GM12878 (cell line): ENCODE measurements at regions not wholly inside any gene's neighbourhood (a gene's known extent, or its start where the extent isn't known, plus 50 kb on each side); places are given as distances from the start of the nearest gene placed in this dataset.

Experiments
- ATAC-seq: fragments of 200-7000 bp; cut with Tn5 transposase; 3 replicates; pipeline ENCODE4 v1.9.1; 2020; ENCODE audit warnings: mild to moderate bottlenecking, moderate library complexity
- BruUV-seq: library from RNA; stranded (reverse); fragments of 400-500 nt; replicated peaks from 2 replicates; lab custom pipeline; 2021; lab: Mats Ljungman, UMichigan
- CTCF ChIA-PET: fragments of 300-600 bp; sonication (Branson Sonifier 250); formaldehyde crosslinking; extraction: SDS; loops from one replicate; lab custom pipeline; 2021; ENCODE audit warnings: inconsistent platforms; lab: Yijun Ruan, JAX
- POLR2A ChIA-PET: fragments of 350-600 bp; formaldehyde crosslinking; extraction: SDS; loops from one replicate; lab custom pipeline; 2021; ENCODE audit warnings: inconsistent platforms; lab: Charles Lee
- RAD21 ChIA-PET: fragments of 300-600 bp; sonication (Branson Sonifier 250); formaldehyde crosslinking; loops from one replicate; lab custom pipeline; 2023; ENCODE audit warnings: antibody characterized with exemption; ENCODE audit not compliant: unreplicated experiment; lab: Charles Lee
- SMC1A ChIA-PET: fragments of 300-600 bp; sonication (Branson Sonifier 250); formaldehyde crosslinking; loops from one replicate; lab custom pipeline; 2023; ENCODE audit not compliant: unreplicated experiment, uncharacterized antibody; lab: Charles Lee
- DNase-seq: peaks from one replicate; pipeline ENCODE4 v3.0.0-alpha.2; 2011; ENCODE audit warnings: low read depth, low spot score
- FAIRE-seq: peaks from 3 replicates; lab custom pipeline; 2011; peaks lifted over from hg19 to GRCh38; lab: Jason Lieb, UNC
- H2AFZ ChIP-seq: 2 replicates; pipeline ENCODE4 v1.6.0; 2011; ENCODE audit warnings: low read depth, low read length, control low read depth; ENCODE audit not compliant: control insufficient read depth
- H3K27ac ChIP-seq: 2 replicates; pipeline ENCODE4 v1.5.1; 2011; ENCODE audit warnings: control low read depth; ENCODE audit not compliant: control insufficient read depth, insufficient read depth
- H3K27me3 ChIP-seq, 2 experiments: replicated peaks in 1 of 2; 2 replicates each; pipeline versions ENCODE4 v1.6.0 to v1.6.1; 2011; ENCODE audit warnings: low read length in 1 of 2; ENCODE audit not compliant: control insufficient read depth in 2 of 2, insufficient read depth in 2 of 2
- H3K36me3 ChIP-seq, 2 experiments: 2 replicates each; pipeline ENCODE4 v1.5.1; 2011; ENCODE audit warnings: low read length in 1 of 2; ENCODE audit not compliant: control insufficient read depth in 2 of 2, insufficient read depth in 2 of 2
- H3K4me1 ChIP-seq: 2 replicates; pipeline ENCODE4 v1.6.1; 2011; ENCODE audit warnings: mild to moderate bottlenecking, low read length, moderate library complexity, mixed read lengths; ENCODE audit not compliant: control insufficient read depth, insufficient read depth
- H3K4me2 ChIP-seq: 2 replicates; pipeline ENCODE4 v1.6.0; 2011; ENCODE audit warnings: control low read depth; ENCODE audit not compliant: control insufficient read depth, insufficient read depth
- H3K4me3 ChIP-seq: fragments of 200-600 bp; sonication (generic); 2 replicates; pipeline ENCODE4 v1.5.1; 2016
- H3K79me2 ChIP-seq: 2 replicates; pipeline ENCODE4 v1.6.0; 2011; ENCODE audit warnings: low read length; ENCODE audit not compliant: control insufficient read depth, insufficient read depth
- H3K9ac ChIP-seq: 2 replicates; pipeline ENCODE4 v1.8.0; 2011; ENCODE audit warnings: low read length, control low read depth, mixed read lengths; ENCODE audit not compliant: control insufficient read depth, insufficient read depth
- H3K9me3 ChIP-seq: replicated peaks from 3 replicates; pipeline ENCODE4 v1.5.1; 2011; ENCODE audit warnings: mild to moderate bottlenecking, low read length; ENCODE audit not compliant: control insufficient read depth, insufficient read depth
- H4K20me1 ChIP-seq: 2 replicates; pipeline ENCODE4 v1.6.0; 2011; ENCODE audit not compliant: control insufficient read depth, insufficient read depth
- ATF2 ChIP-seq: IDR thresholded peaks from 2 replicates; pipeline ENCODE4 v1.6.1; 2012; ENCODE audit warnings: low read length, inconsistent platforms
- CUX1 ChIP-seq: IDR thresholded peaks from 2 replicates; pipeline ENCODE4 v1.6.1; 2012; ENCODE audit warnings: improper control_type of control experiment, low read depth, low read length; ENCODE audit not compliant: insufficient replicate concordance
- ETV6 ChIP-seq, 2 experiments: fragments of 450-650 bp in 1 of 2; IDR thresholded peaks in 1 of 2; conservative IDR thresholded peaks in 1 of 2; 2 replicates each; pipeline ENCODE4 v1.6.1; 2014; ENCODE audit warnings: antibody characterized with exemption in 1 of 2, borderline replicate concordance in 1 of 2, low read depth in 1 of 2, mild to moderate bottlenecking in 1 of 2, moderate library complexity in 1 of 2
- IRF5 ChIP-seq: fragments of 450-650 bp; IDR thresholded peaks from 2 replicates; pipeline ENCODE4 v1.6.1; 2017; ENCODE audit warnings: borderline replicate concordance
- MLLT1 ChIP-seq: fragments of 450-650 bp; IDR thresholded peaks from 2 replicates; pipeline ENCODE4 v1.6.1; 2016; ENCODE audit warnings: mild to moderate bottlenecking
- RCOR1 ChIP-seq: conservative IDR thresholded peaks from 2 replicates; pipeline ENCODE4 v1.6.1; 2012; ENCODE audit warnings: low read depth, low read length, improper control_type of control experiment
- SMAD1 ChIP-seq: fragments of 450-650 bp; IDR thresholded peaks from 2 replicates; pipeline ENCODE4 v1.6.1; 2018; ENCODE audit warnings: mild to moderate bottlenecking, low read depth; ENCODE audit not compliant: partially characterized antibody
- SMC3 ChIP-seq: IDR thresholded peaks from 2 replicates; pipeline ENCODE4 v1.6.1; 2011; ENCODE audit warnings: low read length, improper control_type of control experiment, borderline replicate concordance
- WRNIP1 ChIP-seq: IDR thresholded peaks from 2 replicates; pipeline ENCODE4 v1.6.1; 2011; ENCODE audit warnings: low read depth, low read length, improper control_type of control experiment, borderline replicate concordance
- ZBTB11 ChIP-seq: fragments of 450-650 bp; formaldehyde crosslinking; IDR thresholded peaks from 2 replicates; pipeline ENCODE4 v1.5.0; 2022; ENCODE audit warnings: mild to moderate bottlenecking, missing genetic modification characterization
- in situ Hi-C: fragments of 300-500 bp; cut with MboI; formaldehyde crosslinking; loops from 9 replicates; pipeline ENCODE4 v1.14.3; 2018; ENCODE audit warnings: mixed read lengths
- intact Hi-C: fragments of 100-400 bp; cut with micrococcal nuclease; formaldehyde crosslinking; loops from one replicate; pipeline ENCODE4 v1.14.2; 2022; ENCODE audit not compliant: unreplicated experiment

- H3K27me3 ChIP-seq: no peaks in the 10 kb centered on the region
- no peaks in the 10 kb centered on the region for H3K9me3 ChIP-seq
- H3K4me2 ChIP-seq: no peak overlapping the region
- in situ Hi-C loops (no loop called here), intact Hi-C loops (no loop called here)
- H3K79me2 ChIP-seq: no peaks in the 10 kb centered on the region
- ATAC-seq: no peak
- ChIA-PET POLR2A (no interaction called here), CTCF (no interaction called here), RAD21 (no interaction called here), SMC1A (no interaction called here)
- no peaks in the 10 kb centered on the region for H3K4me1 ChIP-seq
- no peaks in the 10 kb centered on the region for H4K20me1 ChIP-seq
- no peak overlapping the region for H3K4me3 ChIP-seq
- H3K9ac ChIP-seq: no peak overlapping the region
- BruUV-seq: no TSS peak
- H3K36me3 ChIP-seq: no peaks in the 10 kb centered on the region
- FAIRE-seq: no peak
- no peak overlapping the region for H3K27ac ChIP-seq
- H2AFZ ChIP-seq: no peak overlapping the region
- DNase-seq: no peak
- TF ChIP-seq CUX1: no peak
- no peak for TF ChIP-seq SMC3
- TF ChIP-seq IRF5: no peak
- no peak for TF ChIP-seq WRNIP1
- no peak for TF ChIP-seq RCOR1
- TF ChIP-seq SMAD1: no peak
- TF ChIP-seq MLLT1: no peak
- no peak for TF ChIP-seq ETV6 (conservative IDR thresholded peaks at IDR 0.05 in 1 of 2, IDR thresholded peaks at IDR 0.05 in 1 of 2; ENCODE audit: borderline replicate concordance in 1 of 2, low read depth in 1 of 2)
- TF ChIP-seq ATF2: no peak
- TF ChIP-seq ZBTB11 (CRISPR knock-in tag): no peak
Measured at GRCh38 chr10:108496106-108496505, 1331.6 kb upstream of the SORCS1 start.
